ENCODE measurements at regions not wholly inside any gene's neighbourhood (a gene's known extent, or its start where the extent isn't known, plus 50 kb on each side); places are given as distances from the start of the nearest gene placed in this dataset.

DNA sequence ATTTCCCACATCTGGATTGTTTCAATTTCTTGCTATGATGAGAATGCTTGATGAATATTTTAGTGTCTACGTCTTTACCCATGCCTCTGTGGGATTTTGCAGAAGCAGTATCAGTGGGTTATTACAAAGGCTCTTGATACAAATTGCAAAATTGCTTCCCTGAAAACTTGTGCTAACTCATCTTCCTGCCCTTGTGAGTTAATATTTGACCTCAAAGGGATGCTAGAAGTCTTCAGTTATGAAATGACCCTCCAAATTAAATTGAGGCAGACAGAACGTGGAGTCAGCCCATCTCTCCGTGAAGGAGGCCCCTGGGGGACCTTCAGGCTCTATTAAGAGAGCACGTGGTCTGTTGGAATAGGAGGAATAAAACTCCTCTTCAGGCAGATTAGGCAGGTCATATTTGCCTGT, 239.2 kb upstream of the HS6ST1 start:
- DNase-seq, result no peak

DNA sequence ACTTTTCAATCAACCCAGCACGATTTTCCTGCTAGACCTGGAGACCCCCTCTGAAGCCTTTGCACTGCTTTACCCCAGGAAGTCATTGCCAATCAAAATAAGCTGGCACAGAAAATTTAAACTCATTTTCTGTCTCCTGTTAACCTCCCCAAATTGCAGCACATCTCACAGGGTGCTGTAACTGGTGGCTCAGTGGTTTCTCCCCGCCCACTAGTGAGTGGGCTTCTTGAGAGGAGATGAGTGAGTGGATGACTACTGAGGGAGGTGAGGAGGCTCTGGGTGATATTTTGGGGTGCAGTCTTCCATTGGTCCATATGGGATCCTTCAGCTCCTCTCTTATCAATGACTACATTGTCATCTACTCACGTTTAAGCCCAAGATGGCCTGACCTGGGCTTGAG, 239.8 kb upstream of the HS6ST1 start:
- DNase-seq, result no peak

DNA sequence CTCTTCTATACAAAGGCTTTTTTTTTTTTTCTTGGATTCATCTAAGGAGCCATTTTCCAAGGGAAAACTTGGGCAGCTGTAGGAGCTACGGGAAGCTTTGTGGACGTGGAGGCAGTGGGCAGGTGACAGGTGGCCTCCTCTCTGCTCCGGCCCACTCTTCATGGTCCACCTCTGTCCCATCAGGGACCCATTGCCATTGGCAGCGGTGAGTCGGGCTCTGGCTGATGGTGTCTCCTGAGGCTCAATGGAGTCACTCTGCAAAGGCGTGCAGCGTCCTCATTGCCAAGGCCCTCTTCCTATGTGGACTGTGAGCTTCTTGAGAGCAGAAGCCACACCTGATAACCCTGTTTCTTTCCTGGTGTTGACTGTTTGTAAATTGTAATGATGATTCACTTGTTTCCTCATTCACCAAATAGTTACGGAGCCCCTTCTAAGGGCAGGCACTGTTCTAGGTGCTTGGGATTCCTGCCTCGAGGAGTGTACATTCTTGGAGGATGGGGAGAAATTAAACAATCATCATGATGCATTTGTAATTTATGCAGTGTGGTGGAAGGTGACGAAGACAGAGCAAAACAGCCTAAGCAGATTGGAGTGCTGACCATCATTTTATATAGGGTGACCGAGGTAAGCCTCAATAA, 240.3 kb upstream of the HS6ST1 start:
- no peak for DNase-seq

DNA sequence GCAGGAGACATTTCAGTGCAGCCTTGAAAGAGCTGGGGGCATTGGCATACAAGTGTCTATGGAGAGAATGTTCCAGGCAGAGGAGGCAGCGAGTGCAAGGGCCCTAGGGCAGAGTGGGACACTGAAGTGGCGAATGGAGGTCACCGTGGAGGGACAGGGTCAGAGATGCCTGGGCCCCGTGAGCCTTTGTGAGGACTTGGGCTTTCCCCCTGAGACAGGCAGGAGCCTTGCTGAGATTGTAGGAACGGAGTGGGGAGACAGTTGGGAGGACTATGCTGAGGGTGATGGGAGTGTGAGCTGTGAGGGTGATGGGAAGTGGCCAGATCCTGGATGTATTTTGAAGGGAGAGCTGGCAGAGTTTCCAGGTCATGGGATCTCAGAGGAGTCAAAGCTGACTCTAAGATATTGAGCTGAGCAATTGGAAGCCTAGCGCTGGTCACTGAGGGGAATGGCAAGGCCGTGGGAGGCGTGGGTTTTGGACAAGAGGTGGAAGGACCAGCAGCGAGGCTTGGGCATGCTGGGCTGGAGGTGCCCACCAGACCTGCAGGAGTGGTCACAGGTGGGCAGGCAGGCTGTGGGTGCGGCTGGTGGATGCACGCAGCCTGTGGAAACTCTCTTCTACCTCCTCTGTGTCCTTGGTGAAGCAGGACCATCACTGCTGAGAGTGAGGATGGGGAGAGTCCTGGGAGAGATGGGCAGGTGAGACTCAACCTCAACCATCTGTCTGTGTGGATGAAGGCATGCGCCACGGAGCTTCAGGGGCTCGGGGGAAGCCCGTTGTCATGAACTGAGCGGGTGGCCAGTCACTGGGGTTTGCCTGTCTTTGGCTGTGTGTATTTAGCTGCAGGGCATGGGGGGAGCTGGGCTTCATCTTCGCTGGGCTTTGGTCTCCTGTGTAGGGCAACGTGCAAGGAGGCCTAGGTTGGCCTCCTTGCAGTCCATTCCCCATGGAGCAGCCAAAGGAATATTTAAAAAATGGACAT, 241.2 kb upstream of the HS6ST1 start:
- no peak for DNase-seq

DNA sequence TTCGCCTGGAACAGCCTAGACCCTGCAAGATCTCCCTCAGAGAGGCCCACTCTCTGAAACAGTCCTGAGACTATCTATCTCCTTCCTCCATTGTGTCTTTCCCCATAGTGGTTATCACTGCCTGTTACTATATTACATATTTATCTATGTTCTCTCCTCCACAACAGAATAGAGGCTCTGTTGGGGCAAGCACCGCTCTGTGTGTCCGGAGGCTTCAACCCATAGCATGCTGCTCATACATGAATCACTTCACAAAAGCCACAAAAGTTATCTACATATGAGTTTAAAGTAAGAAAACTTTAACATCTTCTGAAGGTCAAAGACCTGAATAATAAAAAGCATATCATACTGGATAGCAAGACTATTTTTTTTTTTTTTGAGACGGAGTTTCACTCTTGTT, 242.1 kb upstream of the HS6ST1 start:
- DNase-seq, result no peak

DNA sequence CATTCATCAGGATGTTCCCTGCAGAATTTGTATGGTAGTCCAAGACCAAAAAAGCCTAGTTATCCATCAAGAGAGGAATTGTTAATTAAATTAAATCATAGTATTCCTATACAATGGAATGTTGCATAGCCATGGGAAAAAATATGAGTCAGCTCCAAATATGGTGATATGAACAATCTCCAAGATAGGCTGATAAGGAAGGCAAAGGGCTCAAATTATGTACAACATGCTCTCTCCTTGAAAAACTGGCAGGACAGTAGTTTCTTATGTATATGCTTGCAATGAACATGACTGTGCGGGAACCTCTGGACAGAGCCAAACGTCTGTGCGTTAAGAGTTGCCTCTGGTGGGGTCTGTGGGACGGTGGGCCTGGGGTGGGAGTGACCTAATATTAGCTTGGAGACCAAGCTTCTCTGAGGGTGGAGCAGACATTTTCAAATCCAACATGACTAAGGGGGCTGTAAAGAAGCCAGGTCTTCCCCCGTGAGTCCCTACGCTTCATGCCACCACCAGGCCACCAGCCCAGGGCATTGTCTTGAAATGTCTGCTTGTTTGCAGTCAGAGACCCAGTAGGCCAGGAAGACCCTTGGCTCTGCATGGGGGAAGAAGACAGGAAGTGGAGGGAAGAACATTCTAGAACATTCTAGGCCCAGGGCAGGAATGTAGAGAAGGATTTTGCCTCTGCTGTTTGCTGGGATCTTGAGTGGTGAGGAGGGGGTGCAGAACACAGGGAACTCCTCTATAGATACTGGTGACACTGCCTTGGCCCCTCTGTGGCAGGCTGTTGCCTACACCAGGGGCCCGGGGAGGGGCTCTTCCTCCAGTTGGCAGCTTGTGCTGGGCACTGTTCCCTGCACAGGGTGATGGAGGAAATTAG, 244.0 kb upstream of the HS6ST1 start:
- DNase-seq, result no peak

DNA sequence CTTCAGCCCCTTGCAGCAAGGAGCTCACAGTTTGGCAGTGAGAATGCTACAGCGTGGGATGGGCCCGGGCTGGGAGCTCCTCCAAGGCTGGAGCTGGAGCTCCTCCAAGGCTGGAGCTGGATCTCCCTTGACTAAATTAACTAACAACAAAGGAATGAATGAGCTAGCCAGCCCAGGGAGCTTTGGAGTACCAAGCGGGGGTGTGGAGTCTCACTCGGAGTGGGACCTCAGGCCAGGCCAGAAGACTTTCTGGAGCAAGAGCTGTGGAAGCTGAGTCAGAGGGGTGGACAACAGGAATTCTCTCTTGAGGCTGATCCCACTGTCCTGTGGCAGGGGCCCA, 244.7 kb upstream of the HS6ST1 start:
- no peak for DNase-seq

DNA sequence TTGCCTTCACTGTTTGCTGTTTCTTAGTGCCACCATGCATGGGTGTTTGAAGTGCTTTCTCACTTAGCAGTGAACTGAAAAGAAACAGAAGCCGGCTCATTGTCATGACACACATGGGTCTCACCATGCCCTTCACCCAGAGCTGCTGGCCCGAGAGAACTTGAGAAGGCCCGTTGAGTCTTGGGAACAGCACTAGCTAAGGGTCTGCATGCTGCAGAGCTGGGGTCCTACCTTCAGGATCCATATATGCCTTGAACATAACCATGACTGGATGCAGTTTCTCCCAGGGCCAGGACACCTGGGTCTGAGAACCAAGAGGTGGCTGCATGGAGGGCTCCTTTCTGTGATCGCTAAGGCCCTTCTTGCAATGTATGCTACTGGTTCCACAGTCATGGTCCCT, 245.5 kb upstream of the HS6ST1 start:
- no peak for DNase-seq

DNA sequence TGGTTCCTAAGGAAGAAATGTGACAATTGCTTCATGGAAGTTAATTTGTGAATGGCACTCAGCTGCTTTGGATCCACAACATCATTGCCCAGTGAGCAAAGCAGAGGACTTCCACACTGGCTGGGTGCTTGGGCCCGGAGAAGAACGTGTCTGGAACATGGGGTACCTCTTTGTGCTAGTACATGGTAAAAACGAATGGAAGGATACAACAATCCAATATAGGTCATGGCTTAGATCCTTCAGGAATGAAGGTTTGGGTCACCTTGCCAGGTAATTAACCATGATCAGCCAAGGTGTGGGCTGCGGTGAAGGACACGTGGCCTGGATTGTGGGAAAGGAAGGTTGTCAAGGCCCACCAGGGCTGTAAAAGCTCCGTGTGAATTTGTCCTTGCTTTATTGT, 245.9 kb upstream of the HS6ST1 start:
- DNase-seq, result no peak

DNA sequence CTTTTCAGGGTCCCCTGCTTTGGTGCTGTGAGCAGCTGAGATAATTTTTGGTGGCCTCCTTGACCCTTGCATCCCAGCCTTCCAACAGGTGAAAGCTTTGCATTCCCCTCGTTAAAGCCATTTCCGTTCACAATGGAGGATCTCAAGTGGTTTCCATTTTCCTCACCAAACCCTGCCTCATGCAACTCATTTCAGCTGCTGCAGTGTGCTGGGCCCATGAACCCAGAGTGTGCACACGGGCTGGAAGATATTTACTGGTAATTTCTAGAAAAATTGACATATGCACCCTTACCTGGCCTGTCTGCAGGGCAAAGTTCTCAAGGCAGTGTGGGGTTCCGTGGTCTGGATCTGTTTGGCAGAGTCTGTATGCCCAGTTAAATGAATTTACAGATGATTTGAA, 246.8 kb upstream of the HS6ST1 start:
- DNase-seq, result no peak

DNA sequence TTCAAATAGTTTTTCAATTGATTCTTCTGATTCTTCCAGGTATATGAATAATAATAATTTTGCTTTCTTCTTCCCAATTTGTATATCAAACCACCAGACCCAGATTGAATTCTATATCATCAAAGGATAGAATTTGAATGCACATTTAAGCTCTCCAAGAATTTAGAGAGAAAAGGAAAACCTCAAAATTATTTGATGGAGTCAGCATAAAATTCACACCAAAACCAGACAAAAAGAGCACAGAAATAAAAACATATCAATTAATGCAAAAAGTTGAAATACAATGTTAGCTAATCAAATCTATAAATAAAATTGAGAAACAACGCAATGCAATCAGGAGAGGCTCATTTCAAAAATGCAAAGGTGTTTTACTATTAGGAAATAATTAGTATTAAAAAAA, 248.0 kb upstream of the HS6ST1 start:
- no peak for DNase-seq

DNA sequence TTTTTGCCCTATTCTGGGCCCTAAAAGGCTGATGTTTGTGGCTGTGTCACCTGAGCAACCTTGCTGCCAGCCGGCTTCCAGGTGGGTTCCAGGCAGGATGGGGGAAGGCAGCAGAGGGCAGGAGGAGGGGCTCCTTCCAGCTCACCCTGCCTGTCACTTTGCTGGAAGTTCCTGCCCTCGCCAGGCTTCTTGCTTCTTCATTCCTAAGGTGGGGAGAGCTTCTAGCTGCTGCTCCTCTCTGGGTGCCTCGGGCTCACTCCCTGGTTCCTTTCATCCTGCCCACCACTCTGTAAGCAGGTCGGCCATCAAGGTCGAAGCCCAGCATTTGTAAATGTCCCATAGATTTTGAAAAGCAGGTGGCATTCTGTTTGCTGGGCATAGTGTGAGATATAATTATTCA, 249.4 kb upstream of the HS6ST1 start:
- DNase-seq, result no peak

DNA sequence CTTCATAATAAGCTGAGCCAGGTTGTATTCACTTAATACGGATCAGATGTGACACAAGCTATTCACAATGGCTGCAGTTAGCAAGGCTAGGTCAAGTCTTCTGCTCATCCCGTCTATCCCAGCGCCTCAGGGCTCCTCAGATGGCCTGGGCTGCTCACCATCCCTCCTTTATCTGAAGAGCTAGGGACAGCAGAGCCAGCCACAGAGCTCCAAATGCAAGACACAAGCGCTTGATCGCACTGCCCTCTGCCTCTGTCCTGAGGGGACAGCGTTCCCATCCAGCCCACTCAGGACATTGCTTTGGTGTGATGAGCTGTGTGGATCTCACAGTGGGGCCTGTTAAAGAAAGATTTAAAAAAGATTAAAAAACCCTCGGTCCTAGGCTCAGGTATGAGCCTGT, 254.4 kb upstream of the HS6ST1 start:
- DNase-seq, result no peak

DNA sequence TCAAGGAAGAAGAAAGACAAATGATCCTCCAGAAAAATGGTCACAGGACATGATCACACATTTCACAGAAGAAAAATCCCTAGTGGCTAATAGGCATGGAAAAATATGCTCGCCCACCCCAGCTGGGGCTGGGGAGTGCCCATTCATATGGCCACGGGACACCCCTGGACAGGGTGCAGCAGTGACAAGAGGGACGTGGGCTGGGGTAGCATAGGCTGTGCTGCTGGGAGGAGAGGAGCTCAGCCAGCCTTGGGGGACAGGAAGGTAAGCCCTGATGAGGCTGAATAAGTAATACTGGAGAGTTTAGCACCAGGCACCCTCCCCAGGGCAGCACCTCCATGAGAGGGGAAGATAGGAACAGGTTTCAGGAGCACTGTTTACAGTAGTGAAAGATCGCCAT, 254.9 kb upstream of the HS6ST1 start:
- DNase-seq, result no peak

DNA sequence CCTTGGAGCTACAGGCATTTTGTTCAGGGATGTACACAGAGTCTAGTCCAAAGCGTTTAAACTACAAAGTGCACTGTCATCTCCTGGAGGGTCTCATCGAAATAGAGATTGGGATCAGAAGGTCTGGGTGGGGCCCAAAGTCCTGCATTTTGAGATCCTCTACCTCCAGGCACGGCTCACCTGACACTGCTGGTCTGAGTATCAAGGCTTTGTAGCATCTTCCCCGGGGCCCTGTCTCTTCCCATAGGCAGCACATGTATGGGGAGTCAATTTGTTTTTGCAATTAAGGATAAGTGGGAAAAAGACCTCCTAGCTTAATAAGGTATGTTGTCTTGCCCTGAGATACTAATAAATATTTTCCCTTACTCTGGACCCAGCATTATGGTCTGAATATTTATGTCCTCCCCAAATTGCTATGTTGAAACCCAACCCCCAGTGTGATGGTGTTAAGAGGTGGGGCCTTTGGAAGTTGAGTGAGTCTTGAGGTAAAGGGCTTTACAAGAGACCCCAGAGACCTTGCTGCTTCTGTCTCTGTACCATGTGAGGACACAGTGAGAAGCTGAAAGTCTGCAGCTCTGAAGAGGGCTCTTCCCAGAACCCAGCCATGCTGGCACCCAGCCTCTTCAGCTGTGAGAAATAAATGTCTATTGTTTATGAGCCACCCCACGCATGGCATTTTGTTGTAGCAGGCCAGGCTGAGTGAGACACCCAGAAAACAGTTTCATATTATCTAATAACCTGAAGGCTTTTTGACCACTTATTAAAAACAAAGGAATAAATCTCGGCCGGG, 258.7 kb upstream of the HS6ST1 start:
- DNase-seq, result no peak

DNA sequence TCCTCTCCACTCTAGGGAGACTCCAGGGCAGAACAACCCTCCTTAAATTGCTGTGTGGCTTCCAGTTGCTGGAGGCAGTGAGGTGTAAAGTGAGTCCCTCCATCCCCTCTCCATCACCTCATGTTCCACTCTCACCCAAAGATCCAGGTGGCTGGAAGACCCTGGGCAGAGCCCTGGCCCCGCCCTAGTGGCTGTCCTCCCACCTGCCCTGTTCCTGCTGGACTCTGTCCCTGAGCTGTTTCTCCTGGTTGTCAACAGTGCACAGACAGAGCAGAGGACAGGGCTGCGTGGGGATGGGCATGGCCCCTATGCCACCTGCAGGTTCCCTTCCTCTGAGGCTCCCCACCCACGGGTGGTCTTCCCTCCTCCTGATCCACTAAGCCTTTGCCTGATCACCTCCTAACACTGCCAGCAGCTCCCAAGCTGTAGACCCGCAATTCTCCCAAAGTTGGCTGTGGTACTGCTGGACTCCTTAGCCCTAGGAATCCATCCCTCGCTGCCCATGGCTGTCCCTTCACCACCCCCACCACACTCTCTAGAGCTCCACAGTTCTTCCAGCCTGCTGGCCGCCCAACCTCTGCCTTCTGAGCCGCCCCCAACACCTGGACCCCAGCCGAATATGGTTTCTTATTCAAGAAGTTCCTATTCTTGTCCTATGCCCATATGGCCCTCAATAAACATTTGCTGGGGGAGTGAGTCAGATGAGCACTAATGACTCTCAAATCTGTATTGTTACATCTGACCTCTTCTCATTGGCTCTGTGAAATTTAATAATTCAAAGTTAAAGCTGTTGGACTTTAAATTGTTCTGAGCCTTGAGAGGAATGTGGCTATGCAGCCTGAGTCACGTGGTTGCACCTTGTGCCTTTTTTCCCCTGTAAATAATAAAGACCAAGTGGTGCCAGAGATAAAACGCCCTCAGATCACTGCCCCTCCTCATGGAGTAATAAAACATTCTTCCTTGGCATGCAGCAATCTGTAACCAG, 260.0 kb upstream of the HS6ST1 start:
- DNase-seq, result no peak

DNA sequence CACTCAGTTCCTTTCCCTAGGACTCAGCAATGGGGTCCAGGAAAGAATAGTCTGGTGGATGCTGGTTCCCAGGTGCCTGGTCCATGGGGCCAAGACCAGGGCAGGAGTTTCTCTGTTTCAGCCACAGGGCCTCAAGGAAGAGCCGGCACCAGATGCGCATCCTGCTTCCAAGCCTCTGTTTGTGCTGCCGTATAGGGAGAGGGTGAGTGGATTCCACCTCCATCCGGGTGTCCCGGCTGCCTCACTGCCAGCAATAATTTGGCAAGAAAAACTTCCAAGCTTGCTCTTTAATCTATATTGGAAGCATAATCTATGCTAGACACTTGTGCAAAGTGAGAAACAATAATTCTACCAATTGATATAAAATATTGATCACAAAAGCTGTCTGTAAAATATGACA, 261.2 kb upstream of the HS6ST1 start:
- DNase-seq, result no peak

DNA sequence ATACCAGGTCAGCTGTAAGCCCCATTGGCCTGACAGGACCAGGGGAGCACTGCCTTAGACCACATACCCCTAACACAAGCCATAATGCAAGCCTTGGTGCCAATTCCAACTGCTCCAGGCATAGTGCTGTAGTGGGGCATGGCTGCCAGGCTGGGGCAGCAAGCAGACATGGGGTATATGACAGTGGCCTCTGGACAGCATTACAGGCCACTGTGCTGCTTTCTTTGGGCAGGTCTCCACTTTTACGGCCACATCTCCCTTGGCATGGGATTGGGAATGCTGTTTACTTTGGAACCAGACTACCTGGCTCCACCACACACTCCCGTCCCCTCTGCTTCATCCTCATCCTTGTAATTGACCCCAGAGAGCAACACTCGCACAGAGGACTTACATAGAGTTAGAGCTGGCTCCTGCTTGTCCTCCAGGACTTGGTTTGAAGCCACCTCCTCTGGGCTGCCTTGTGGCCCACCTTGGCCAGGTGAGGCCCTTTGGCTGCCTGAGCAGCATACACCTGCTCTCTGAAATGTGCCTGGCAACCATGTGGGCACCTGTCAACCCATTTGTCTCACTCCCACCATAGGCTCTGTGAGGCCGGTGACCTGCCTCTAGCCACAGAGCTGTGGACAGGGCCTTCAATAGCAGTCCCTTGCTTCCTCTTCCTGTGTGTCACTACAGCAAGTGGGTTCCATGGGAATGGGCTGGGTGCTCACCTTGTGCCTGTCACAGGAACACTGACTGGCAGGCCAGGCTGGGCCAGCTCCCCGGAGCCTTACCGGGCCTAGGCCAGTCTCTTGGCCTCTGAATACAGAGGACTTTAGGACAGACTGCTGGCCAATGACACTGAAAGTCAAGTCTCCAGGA, 262.6 kb upstream of the HS6ST1 start:
- DNase-seq, result no peak

DNA sequence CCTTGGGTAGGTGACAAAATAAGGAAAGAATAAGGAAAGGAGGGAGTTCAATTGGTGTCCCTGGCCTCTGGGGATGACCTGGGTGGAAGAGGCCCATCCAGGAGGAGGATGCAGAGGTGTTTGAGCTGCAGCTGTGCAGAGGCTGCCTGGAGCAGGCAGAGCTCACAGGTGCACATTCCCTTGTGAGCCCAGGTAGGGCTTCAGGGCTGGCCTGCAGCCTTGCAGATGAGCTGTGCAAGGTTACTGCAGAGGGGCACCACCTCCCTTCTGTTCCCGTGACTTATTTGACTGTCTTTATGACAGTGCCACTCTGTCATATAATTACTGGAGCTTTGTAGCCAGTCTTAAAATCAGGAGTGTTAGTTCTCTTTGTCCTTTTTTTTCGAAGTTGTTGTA, 263.2 kb upstream of the HS6ST1 start:
- no peak for DNase-seq

DNA sequence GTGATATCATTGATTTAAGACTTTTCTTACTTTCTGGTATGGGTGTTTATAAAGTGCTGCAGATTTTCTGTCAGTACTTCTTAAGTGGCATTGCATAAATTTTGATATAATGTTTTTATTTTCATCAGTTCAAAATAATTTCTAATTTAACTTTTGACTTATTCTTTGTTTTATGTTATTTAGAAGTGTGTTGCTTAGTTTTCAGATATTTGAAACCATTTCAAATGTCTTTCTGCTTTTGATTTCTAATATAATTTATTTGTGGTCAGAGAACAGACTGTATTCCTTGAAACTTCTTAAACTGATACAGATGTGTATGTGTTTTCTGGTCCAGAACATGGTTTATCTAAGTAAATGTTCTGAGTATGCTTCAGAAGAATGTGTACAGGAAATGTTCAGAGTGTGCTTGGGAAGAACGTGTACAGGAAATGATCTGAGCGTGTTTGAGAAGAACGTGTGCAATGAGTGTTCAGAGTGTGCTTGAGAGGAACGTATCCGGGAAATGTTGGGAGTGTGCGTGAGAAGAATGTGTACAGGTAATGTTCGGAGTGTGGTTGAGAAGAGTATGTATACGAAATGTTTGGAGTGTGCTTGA, 265.7 kb upstream of the HS6ST1 start:
- DNase-seq, result no peak
